Activated CD4-positive, alpha-beta memory T cell treated with anti-CD3 and anti-CD28 coated beads, Interleukin-2, amount 10 ng/mL, durations not matched to agents 7 days and 5 days (primary cell): ENCODE measurements at regions not wholly inside any gene's neighbourhood (a gene's known extent, or its start where the extent isn't known, plus 50 kb on each side); places are given as distances from the start of the nearest gene placed in this dataset.

ENCODE experiments used
- CTCF ChIA-PET: fragments of 350-600 bp; sonication (Branson Sonifier 250); formaldehyde crosslinking; loops from one replicate; lab custom pipeline; 2021; ENCODE audit warnings: antibody characterized with exemption, inconsistent platforms; lab: Charles Lee
- POLR2A ChIA-PET: fragments of 350-600 bp; sonication (Branson Sonifier 250); formaldehyde crosslinking; loops from one replicate; lab custom pipeline; 2021; ENCODE audit warnings: antibody characterized with exemption; lab: Charles Lee
- DNase-seq: peaks from one replicate; pipeline ENCODE4 v3.0.0-alpha.2; 2020
- H3K27ac Mint-ChIP-seq: one replicate; pipeline ENCODE4 v1.8.0; 2021; ENCODE audit warnings: mild to moderate bottlenecking, mixed read lengths
- H3K27me3 Mint-ChIP-seq: one replicate; pipeline ENCODE4 v1.8.0; 2021; ENCODE audit warnings: mixed read lengths
- H3K36me3 Mint-ChIP-seq: one replicate; pipeline ENCODE4 v1.8.0; 2021; ENCODE audit warnings: low read depth, mixed read lengths
- H3K4me1 Mint-ChIP-seq: one replicate; pipeline ENCODE4 v1.8.0; 2021; ENCODE audit warnings: mixed read lengths
- H3K4me3 Mint-ChIP-seq: one replicate; pipeline ENCODE4 v1.8.0; 2021; ENCODE audit warnings: mild to moderate bottlenecking, mixed read lengths
- H3K9me3 Mint-ChIP-seq: one replicate; pipeline ENCODE4 v1.8.0; 2021; ENCODE audit warnings: mixed read lengths

- H3K4me1 Mint-ChIP-seq: no peaks in the 10 kb centered on the region
- H3K36me3 Mint-ChIP-seq: no peaks in the 10 kb centered on the region
- no peaks in the 10 kb centered on the region for H3K9me3 Mint-ChIP-seq
- no peak overlapping the region for H3K27ac Mint-ChIP-seq
- H3K27me3 Mint-ChIP-seq: peaks cover 7% of the 10 kb centered on the region
- no peak for DNase-seq
- ChIA-PET POLR2A (no interaction called here), CTCF (no interaction called here)
- no peak overlapping the region for H3K4me3 Mint-ChIP-seq
Observed at GRCh38 chr10:123417414-123417813, 248.7 kb upstream of the GPR26 start.

- ChIA-PET CTCF (interaction anchor here (1.2 kb wide), 1 partner anchor 379 kb away, joined by 4 read pairs; no protein-coding TSS in a partner anchor), POLR2A (no interaction called here)
- H3K27ac Mint-ChIP-seq: no peak overlapping the region
- H3K27me3 Mint-ChIP-seq: peaks cover 7% of the 10 kb centered on the region
- H3K9me3 Mint-ChIP-seq: no peaks in the 10 kb centered on the region
- no peak overlapping the region for H3K4me3 Mint-ChIP-seq
- no peaks in the 10 kb centered on the region for H3K4me1 Mint-ChIP-seq
- DNase-seq: no peak
- H3K36me3 Mint-ChIP-seq: no peaks in the 10 kb centered on the region
Observed at GRCh38 chr10:123421461-123421860, 244.7 kb upstream of the GPR26 start.

- peaks cover 9% of the 10 kb centered on the region for H3K27me3 Mint-ChIP-seq
- H3K9me3 Mint-ChIP-seq: no peaks in the 10 kb centered on the region
- no peak overlapping the region for H3K27ac Mint-ChIP-seq
- DNase-seq: no peak
- no peaks in the 10 kb centered on the region for H3K4me1 Mint-ChIP-seq
- H3K36me3 Mint-ChIP-seq: no peaks in the 10 kb centered on the region
- ChIA-PET CTCF (no interaction called here), POLR2A (no interaction called here)
- H3K4me3 Mint-ChIP-seq: no peak overlapping the region
Observed at GRCh38 chr10:123422261-123422660, 243.9 kb upstream of the GPR26 start.

GRCh38 chr10:123424537-123424936, 241.6 kb upstream of the GPR26 start:
- H3K4me3 Mint-ChIP-seq: no peak overlapping the region
- no peaks in the 10 kb centered on the region for H3K4me1 Mint-ChIP-seq
- H3K9me3 Mint-ChIP-seq: no peaks in the 10 kb centered on the region
- DNase-seq: no peak
- no peak overlapping the region for H3K27ac Mint-ChIP-seq
- CTCF ChIA-PET: no interaction called here
- H3K27me3 Mint-ChIP-seq: peaks cover 10% of the 10 kb centered on the region
- no peaks in the 10 kb centered on the region for H3K36me3 Mint-ChIP-seq
- POLR2A ChIA-PET: no interaction called here

GRCh38 chr10:123425680-123426079, 240.5 kb upstream of the GPR26 start:
- ChIA-PET POLR2A (no interaction called here), CTCF (no interaction called here)
- H3K4me1 Mint-ChIP-seq: no peaks in the 10 kb centered on the region
- peaks cover 9% of the 10 kb centered on the region for H3K27me3 Mint-ChIP-seq
- no peak overlapping the region for H3K4me3 Mint-ChIP-seq
- H3K9me3 Mint-ChIP-seq: no peaks in the 10 kb centered on the region
- DNase-seq: no peak
- H3K27ac Mint-ChIP-seq: no peak overlapping the region
- H3K36me3 Mint-ChIP-seq: no peaks in the 10 kb centered on the region

- CTCF ChIA-PET: no interaction called here
- Mint-ChIP-seq H3K27me3 (peaks cover 9% of the 10 kb centered on the region), H3K27ac (no peak overlapping the region), H3K4me1 (no peaks in the 10 kb centered on the region), H3K36me3 (no peaks in the 10 kb centered on the region), H3K9me3 (no peaks in the 10 kb centered on the region), H3K4me3 (no peak overlapping the region)
- POLR2A ChIA-PET: no interaction called here
- no peak for DNase-seq
Observed at GRCh38 chr10:123427165-123427786, 238.9 kb upstream of the GPR26 start.

- no peaks in the 10 kb centered on the region for H3K9me3 Mint-ChIP-seq
- no peak for DNase-seq
- no peak overlapping the region for H3K27ac Mint-ChIP-seq
- no peak overlapping the region for H3K4me3 Mint-ChIP-seq
- no peaks in the 10 kb centered on the region for H3K36me3 Mint-ChIP-seq
- CTCF ChIA-PET: interaction anchor here (1.0 kb wide), 1 partner anchor 284 kb away, joined by 3 read pairs; no protein-coding TSS in a partner anchor
- H3K4me1 Mint-ChIP-seq: no peaks in the 10 kb centered on the region
- H3K27me3 Mint-ChIP-seq: peaks cover 9% of the 10 kb centered on the region
- POLR2A ChIA-PET: no interaction called here
Observed at GRCh38 chr10:123428391-123428790, 237.8 kb upstream of the GPR26 start.

- no peak overlapping the region for H3K4me3 Mint-ChIP-seq
- no peak for DNase-seq
- POLR2A ChIA-PET: no interaction called here
- H3K36me3 Mint-ChIP-seq: no peaks in the 10 kb centered on the region
- H3K27me3 Mint-ChIP-seq: peaks cover 9% of the 10 kb centered on the region
- CTCF ChIA-PET: no interaction called here
- no peak overlapping the region for H3K27ac Mint-ChIP-seq
- H3K4me1 Mint-ChIP-seq: no peaks in the 10 kb centered on the region
- H3K9me3 Mint-ChIP-seq: no peaks in the 10 kb centered on the region
Observed at GRCh38 chr10:123429706-123430221, 236.4 kb upstream of the GPR26 start.

GRCh38 chr10:123433539-123433938, 232.6 kb upstream of the GPR26 start:
- no peak for DNase-seq
- CTCF ChIA-PET: no interaction called here
- Mint-ChIP-seq H3K4me3 (no peak overlapping the region), H3K9me3 (no peaks in the 10 kb centered on the region), H3K27me3 (peaks cover 2% of the 10 kb centered on the region), H3K27ac (no peak overlapping the region), H3K4me1 (no peaks in the 10 kb centered on the region), H3K36me3 (no peaks in the 10 kb centered on the region)
- POLR2A ChIA-PET: no interaction called here

GRCh38 chr10:123434435-123435039, 231.6 kb upstream of the GPR26 start:
- H3K27ac Mint-ChIP-seq: no peak overlapping the region

GRCh38 chr10:123442901-123443300, 223.3 kb upstream of the GPR26 start:
- peaks cover 3% of the 10 kb centered on the region for H3K27me3 Mint-ChIP-seq
- H3K27ac Mint-ChIP-seq: no peak overlapping the region
- DNase-seq: no peak
- H3K4me3 Mint-ChIP-seq: no peak overlapping the region
- H3K36me3 Mint-ChIP-seq: no peaks in the 10 kb centered on the region
- H3K4me1 Mint-ChIP-seq: no peaks in the 10 kb centered on the region
- POLR2A ChIA-PET: no interaction called here
- CTCF ChIA-PET: no interaction called here
- no peaks in the 10 kb centered on the region for H3K9me3 Mint-ChIP-seq

More at GRCh38 chr10:123434435-123435039, 231.6 kb upstream of the GPR26 start:
- CTCF ChIA-PET: no interaction called here
- peaks cover 2% of the 10 kb centered on the region for H3K27me3 Mint-ChIP-seq
- H3K4me1 Mint-ChIP-seq: no peaks in the 10 kb centered on the region
- POLR2A ChIA-PET: no interaction called here
- H3K9me3 Mint-ChIP-seq: no peaks in the 10 kb centered on the region
- no peak for DNase-seq
- no peak overlapping the region for H3K4me3 Mint-ChIP-seq
- H3K36me3 Mint-ChIP-seq: no peaks in the 10 kb centered on the region

GRCh38 chr10:123443924-123444323, 222.2 kb upstream of the GPR26 start:
- CTCF ChIA-PET: no interaction called here
- no peak for DNase-seq
- Mint-ChIP-seq H3K9me3 (no peaks in the 10 kb centered on the region), H3K27ac (no peak overlapping the region), H3K27me3 (peaks cover 3% of the 10 kb centered on the region), H3K36me3 (no peaks in the 10 kb centered on the region), H3K4me1 (no peaks in the 10 kb centered on the region), H3K4me3 (no peak overlapping the region)
- POLR2A ChIA-PET: no interaction called here

GRCh38 chr10:123445261-123445775, 220.8 kb upstream of the GPR26 start:
- Mint-ChIP-seq H3K27ac (no peak overlapping the region), H3K4me3 (no peak overlapping the region), H3K4me1 (no peaks in the 10 kb centered on the region), H3K9me3 (no peaks in the 10 kb centered on the region), H3K27me3 (peaks cover 3% of the 10 kb centered on the region), H3K36me3 (no peaks in the 10 kb centered on the region)
- CTCF ChIA-PET: no interaction called here
- no peak for DNase-seq
- POLR2A ChIA-PET: no interaction called here
